GM12891 (cell line): ENCODE measurements at regions not wholly inside any gene's neighbourhood (a gene's known extent, or its start where the extent isn't known, plus 50 kb on each side); places are given as distances from the start of the nearest gene placed in this dataset.

Experiments used
- PAX5 ChIP-seq: IDR thresholded peaks from 2 replicates; pipeline ENCODE4 v1.6.1; 2011; ENCODE audit warnings: low read length, moderate library complexity, mild to moderate bottlenecking; ENCODE audit not compliant: insufficient read depth, severe bottlenecking
- POLR2A ChIP-seq: IDR thresholded peaks from 2 replicates; pipeline ENCODE4 v1.6.1; 2011; ENCODE audit warnings: low read depth, low read length, control low read depth
- POLR2AphosphoS5 ChIP-seq: IDR thresholded peaks from 2 replicates; pipeline ENCODE4 v1.6.1; 2011; ENCODE audit warnings: low read depth, low read length, control low read depth
- TAF1 ChIP-seq: IDR thresholded peaks from 2 replicates; pipeline ENCODE4 v1.6.1; 2011; ENCODE audit warnings: low read depth, low read length, control low read depth

GRCh38 chr6:157760589-157761330, 62.3 kb upstream of the SNX9 start:
- TF ChIP-seq POLR2A (no peak), POLR2AphosphoS5 (no peak), TAF1 (no peak), PAX5 (no peak)
